GM21515 (cell line): ENCODE measurements at regions not wholly inside any gene's neighbourhood (a gene's known extent, or its start where the extent isn't known, plus 50 kb on each side); places are given as distances from the start of the nearest gene placed in this dataset.

ENCODE experiments used
- ATAC-seq: cut with Tn5 transposase; IDR thresholded peaks from one replicate; pipeline ENCODE4 v1.9.1; 2021; ENCODE audit not compliant: unreplicated experiment

DNA sequence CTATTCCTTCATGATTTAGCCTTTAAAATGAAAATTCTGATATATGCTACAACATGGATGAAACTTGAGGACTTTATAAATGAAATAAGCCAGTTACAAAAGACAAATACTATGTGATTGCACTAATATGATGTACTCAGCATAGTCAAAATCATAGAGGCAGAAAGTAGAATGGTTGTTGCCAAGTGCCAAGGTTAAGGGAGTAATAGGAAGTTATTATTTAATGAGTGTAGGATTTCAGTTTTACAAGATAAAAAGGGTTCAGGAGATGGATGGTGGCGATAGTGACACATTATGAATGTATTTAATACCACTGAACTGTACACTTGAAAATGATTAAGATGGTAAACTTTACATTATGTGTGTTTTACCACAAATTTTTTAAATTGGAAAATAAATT is 73.1 kb upstream of the FMN2 start:
- ATAC-seq: no peak

DNA sequence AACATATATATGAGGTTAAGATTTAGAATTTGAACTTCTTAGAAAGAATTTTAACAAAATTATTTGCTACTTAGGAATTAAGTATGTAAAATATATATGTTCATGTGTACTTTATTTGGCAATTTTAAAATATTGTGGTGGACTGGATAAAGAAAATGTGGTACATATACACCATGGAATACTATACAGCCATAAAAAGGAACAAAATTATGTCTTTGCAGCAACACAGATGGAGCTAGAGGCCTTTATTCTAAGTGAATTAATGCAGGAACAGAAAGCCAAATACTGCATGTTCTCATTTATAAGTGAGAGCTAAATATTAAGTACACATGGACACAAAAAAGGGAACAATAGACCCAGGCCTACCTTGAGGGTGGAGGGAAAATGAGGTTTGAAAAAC is 72.2 kb upstream of the FMN2 start:
- ATAC-seq: no peak

- no peak for ATAC-seq
Measured at GRCh38 chr1:240020871-240021270, 70.8 kb upstream of the FMN2 start.

DNA sequence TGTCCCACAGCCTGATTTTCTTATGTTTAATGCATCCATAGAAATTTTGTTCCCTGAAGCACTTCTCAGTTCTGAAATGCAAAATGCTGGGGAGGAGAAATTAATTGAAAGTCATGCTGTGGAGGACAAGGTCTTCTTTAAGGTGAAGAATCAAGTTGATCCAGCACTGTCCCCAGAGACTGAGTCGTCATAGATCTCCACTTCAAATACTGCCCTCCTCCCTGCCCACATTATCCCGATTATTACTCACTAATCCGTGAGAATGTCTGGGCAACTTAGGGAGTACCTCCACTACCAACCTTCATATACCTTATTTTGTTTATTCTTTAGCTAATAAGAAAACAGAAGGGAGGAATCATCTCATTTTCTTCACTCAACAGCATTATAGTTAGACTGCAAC is 70.0 kb upstream of the FMN2 start:
- no peak for ATAC-seq

GRCh38 chr1:240027059-240027462 is 64.6 kb upstream of the FMN2 start:
- ATAC-seq: peak; percentile 75

DNA sequence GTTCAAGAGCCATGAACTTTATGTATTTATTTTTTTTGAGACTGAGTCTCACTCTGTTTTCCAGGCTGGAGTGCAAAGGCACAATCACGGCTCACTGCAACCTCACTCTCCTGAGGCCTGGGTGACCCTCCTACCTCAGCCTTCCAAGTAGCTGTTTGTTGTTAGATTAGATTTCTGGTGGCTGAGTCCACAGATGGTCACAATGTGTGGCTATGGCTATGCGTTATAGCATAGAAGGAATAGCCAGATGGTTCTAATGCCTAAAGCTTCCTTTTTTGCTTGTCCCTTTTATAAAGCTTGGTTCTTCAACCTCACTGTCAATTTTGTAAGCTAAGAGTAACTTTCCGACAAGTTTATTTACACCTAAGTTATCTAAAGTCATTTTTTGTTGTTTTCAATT is 62.3 kb upstream of the FMN2 start:
- ATAC-seq: no peak

- no peak for ATAC-seq
Measured at GRCh38 chr1:240030236-240030635, 61.4 kb upstream of the FMN2 start.

- no peak for ATAC-seq
Measured at GRCh38 chr1:240031009-240031408, 60.7 kb upstream of the FMN2 start.

DNA sequence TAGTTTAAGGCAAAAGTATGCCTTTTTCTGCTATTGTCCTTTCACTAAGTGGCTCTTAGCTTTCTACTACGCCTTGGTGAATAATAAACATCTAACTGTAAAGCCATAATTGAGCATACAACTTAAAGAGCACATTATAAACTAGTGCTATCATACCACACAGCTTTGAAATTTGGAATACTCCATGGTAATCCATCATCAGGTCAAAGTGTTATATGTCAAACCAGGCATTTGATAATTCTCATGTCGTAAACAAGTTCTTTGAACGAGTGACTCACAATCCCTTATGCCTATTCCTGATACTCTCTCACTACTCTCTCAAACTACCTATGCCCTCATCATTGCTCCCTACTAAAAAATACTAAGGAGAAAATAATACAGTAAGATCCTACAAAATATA is 60.3 kb upstream of the FMN2 start:
- ATAC-seq: no peak

DNA sequence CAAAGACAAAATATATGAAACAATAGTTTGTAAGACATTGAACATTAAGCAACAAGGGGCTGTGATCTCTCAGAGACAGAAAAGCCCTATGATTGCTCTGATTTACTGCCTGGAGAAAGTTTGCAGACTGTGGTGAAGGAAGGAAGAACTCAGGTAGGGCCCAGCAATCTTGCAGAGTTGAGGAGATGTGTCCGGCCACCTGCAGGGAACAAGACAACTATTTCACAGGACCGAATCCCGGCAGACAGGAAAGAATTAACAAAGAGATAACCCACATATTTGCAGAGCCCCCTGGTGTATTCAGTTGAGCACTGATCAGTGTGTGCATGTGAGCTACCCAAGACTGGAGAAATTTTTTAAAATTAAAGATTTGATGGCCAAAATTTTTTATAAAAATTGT is 58.3 kb upstream of the FMN2 start:
- no peak for ATAC-seq

- no peak for ATAC-seq
Measured at GRCh38 chr1:240036526-240036925, 55.2 kb upstream of the FMN2 start.
